Transverse colon (tissue), 4 donors: ENCODE measurements at regions not wholly inside any gene's neighbourhood (a gene's known extent, or its start where the extent isn't known, plus 50 kb on each side); places are given as distances from the start of the nearest gene placed in this dataset.

Source experiments
- DNase-seq: peaks from one replicate; pipeline ENCODE4 v3.0.0-alpha.2; 2019
- H3K27ac ChIP-seq, 4 donors: fragments of 200-600 bp; sonication (generic); 2 replicates each; pipeline ENCODE4 v1.5.1; 2016 to 2018; ENCODE audit warnings: inconsistent platforms in 4 of 4
- H3K27me3 ChIP-seq: fragments of 200-600 bp; sonication (generic); 2 replicates; pipeline ENCODE4 v1.5.1; 2017; ENCODE audit warnings: inconsistent platforms
- H3K36me3 ChIP-seq, 4 donors: fragments of 200-600 bp; sonication (generic); 2 replicates each; pipeline ENCODE4 v1.5.1; 2017 to 2019; ENCODE audit warnings: inconsistent platforms in 4 of 4
- H3K4me1 ChIP-seq, 4 donors: fragments of 200-600 bp; sonication (generic); 2 replicates each; pipeline ENCODE4 v1.5.1; 2017 to 2020; ENCODE audit warnings: inconsistent platforms in 4 of 4
- H3K4me3 ChIP-seq, 4 donors: fragments of 200-600 bp; sonication (generic); 1 replicate in 1 of 4; 2 replicates in 3 of 4; pipeline versions ENCODE4 v1.5.1 to v1.6.1; 2017 to 2019; ENCODE audit warnings: inconsistent platforms in 4 of 4
- H3K9me3 ChIP-seq, 2 donors: fragments of 200-600 bp; sonication (generic); 2 replicates each; pipeline ENCODE4 v1.5.1; 2017 to 2019; ENCODE audit warnings: inconsistent platforms in 2 of 2
- CTCF ChIP-seq, 5 experiments: fragments of 200-600 bp in 3 of 5; fragments of 450-650 bp in 2 of 5; sonication (generic) in 3 of 5; IDR thresholded peaks; 1 replicate in 2 of 5; 2 replicates in 3 of 5; pipeline ENCODE4 v1.5.1; 2016 to 2017; ENCODE audit warnings: antibody characterized with exemption in 5 of 5, inconsistent platforms in 3 of 5, mild to moderate bottlenecking in 2 of 5, moderate library complexity in 1 of 5
- EP300 ChIP-seq: sonication (generic); formaldehyde crosslinking; IDR thresholded peaks from one replicate; pipeline ENCODE4 v1.6.1; 2017; ENCODE audit warnings: antibody characterized with exemption, low read depth
- POLR2A ChIP-seq: fragments of 450-650 bp; IDR thresholded peaks from one replicate; pipeline ENCODE4 v1.6.1; 2016; ENCODE audit warnings: antibody characterized with exemption, mild to moderate bottlenecking, moderate library complexity
- POLR2AphosphoS5 ChIP-seq, 3 donors: sonication (generic); formaldehyde crosslinking; IDR thresholded peaks; one replicate each; pipeline ENCODE4 v1.6.1; 2016; ENCODE audit warnings: antibody characterized with exemption in 3 of 3
- WGBS, 2 donors: methylation state at CpG; one replicate each; pipeline ENCODE4 v1.1.5; 2018; ENCODE audit warnings: low coverage in 1 of 2; 5-methylcytosine and 5-hydroxymethylcytosine counted together
- in situ Hi-C, 4 donors: fragments of 200-750 bp; cut with MboI; loops; one replicate each; pipeline versions ENCODE4 v1.15.0 to v1.15.1; 2017; ENCODE audit warnings: low sequenced_read_pairs in 3 of 4, low pct_ligation_motif_present in 1 of 4, low pct_unique_long_range_greater_than_20kb in 1 of 4
- intact Hi-C: fragments of 100-400 bp; cut with DNase I; formaldehyde crosslinking; loops from one replicate; pipeline ENCODE4 v1.15.1; 2023; ENCODE audit warnings: low total_unique reads

DNA sequence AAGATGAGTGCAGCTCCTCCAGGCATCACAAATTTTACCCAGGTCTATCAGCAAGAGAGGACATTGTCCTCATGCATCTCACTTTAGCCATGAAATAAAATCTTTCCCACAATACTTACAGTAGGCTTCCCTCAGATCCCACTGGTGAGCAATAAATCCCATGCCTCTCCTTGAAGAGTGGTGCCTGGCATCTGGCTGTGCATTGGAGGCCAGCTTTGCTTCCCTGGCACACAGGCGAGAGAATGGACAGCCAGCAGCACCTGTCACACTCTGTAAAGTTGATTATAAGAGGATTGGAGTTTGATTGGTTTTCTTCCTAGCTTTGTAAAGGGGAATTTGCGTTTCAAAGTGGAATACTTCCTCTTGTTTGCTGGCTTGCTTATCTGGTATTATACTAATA lies 1153.9 kb downstream of the AACS start:
- intact Hi-C loops, result no loop called here
- Histone ChIP-seq H3K9me3 (no peaks in the 10 kb centered on the region), H3K4me3 (no peak overlapping the region), H3K27ac (no peak overlapping the region), H3K4me1 (no peaks in the 10 kb centered on the region), H3K27me3 (no peaks in the 10 kb centered on the region), H3K36me3 (no peaks in the 10 kb centered on the region)
- TF ChIP-seq CTCF (IDR thresholded peaks at IDR 0.05) (no peak), POLR2A (no peak), EP300 (no peak), POLR2AphosphoS5 (IDR thresholded peaks at IDR 0.05) (no peak)
- in situ Hi-C loops, result no loop called here
- WGBS, 2 donors, result 39 to 57% methylated on average over 2 of the region's 2 CpGs
- no peak for DNase-seq

GRCh38 chr12:126219654-126220279 lies 1154.5 kb downstream of the AACS start:
- no peak for DNase-seq
- intact Hi-C loops (no loop called here), in situ Hi-C loops (no loop called here)
- no peak overlapping the region for H3K4me3 ChIP-seq
- no peaks in the 10 kb centered on the region for H3K4me1 ChIP-seq
- TF ChIP-seq POLR2AphosphoS5 (IDR thresholded peaks at IDR 0.05) (no peak), POLR2A (no peak), EP300 (no peak), CTCF (IDR thresholded peaks at IDR 0.05) (no peak)
- H3K27me3 ChIP-seq, result no peaks in the 10 kb centered on the region
- 48 to 76% methylated on average over 1 to 6 of the region's 6 CpGs for WGBS, 2 donors
- no peaks in the 10 kb centered on the region for H3K36me3 ChIP-seq
- no peak overlapping the region for H3K27ac ChIP-seq
- no peaks in the 10 kb centered on the region for H3K9me3 ChIP-seq

DNA sequence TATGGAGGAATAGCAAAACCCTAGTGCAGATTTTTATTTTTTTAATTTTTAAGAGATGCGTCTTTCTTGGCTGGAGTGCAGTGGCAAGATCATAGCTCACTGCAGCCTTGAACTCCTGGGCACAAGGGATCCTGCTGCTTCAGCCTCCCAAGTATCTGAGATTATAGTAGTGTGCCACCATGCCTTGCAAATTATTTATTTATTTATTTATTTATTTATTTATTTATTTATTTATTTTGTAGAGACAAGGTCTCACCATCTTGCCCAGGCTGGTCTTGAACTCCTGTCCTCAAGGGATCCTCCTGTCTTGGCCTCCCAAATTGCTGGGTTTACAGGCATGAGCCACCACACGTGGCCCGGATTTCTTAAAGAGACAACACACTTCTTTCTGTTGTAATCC lies 1158.8 kb downstream of the AACS start:
- no peak overlapping the region for H3K27ac ChIP-seq
- peaks cover 0 to 3% of the 10 kb centered on the region in 2 donors for H3K9me3 ChIP-seq
- intact Hi-C loops (no loop called here), in situ Hi-C loops (no loop called here)
- TF ChIP-seq POLR2A, result no peak
- no peak for TF ChIP-seq EP300
- no peaks in the 10 kb centered on the region for H3K36me3 ChIP-seq
- 83 to 86% methylated on average over 1 to 3 of the region's 3 CpGs for WGBS, 2 donors
- H3K27me3 ChIP-seq, result no peaks in the 10 kb centered on the region
- H3K4me3 ChIP-seq, result no peak overlapping the region
- no peaks in the 10 kb centered on the region for H3K4me1 ChIP-seq
- DNase-seq, result no peak

- TF ChIP-seq CTCF (IDR thresholded peaks at IDR 0.05), result no peak
- TF ChIP-seq EP300, result no peak
- TF ChIP-seq POLR2A, result no peak
- in situ Hi-C loops (no loop called here), intact Hi-C loops (no loop called here)
- no peak for DNase-seq
- WGBS, 2 donors, result 62% methylated on average over 2 of the region's 2 CpGs; no CpG with 5 or more reads in 1 of the 2 donors
- Histone ChIP-seq H3K36me3 (no peaks in the 10 kb centered on the region), H3K4me1 (no peaks in the 10 kb centered on the region), H3K27ac (no peak overlapping the region), H3K9me3 (peaks cover 0 to 3% of the 10 kb centered on the region in 2 donors), H3K27me3 (no peaks in the 10 kb centered on the region), H3K4me3 (no peak overlapping the region)
Measured at GRCh38 chr12:126228936-126229335, 1163.7 kb downstream of the AACS start.

GRCh38 chr12:126232711-126233110 lies 1167.5 kb downstream of the AACS start:
- no peaks in the 10 kb centered on the region for H3K4me1 ChIP-seq
- intact Hi-C loops, result no loop called here
- 64 to 65% methylated on average over 3 of the region's 3 CpGs for WGBS, 2 donors
- TF ChIP-seq POLR2AphosphoS5 (IDR thresholded peaks at IDR 0.05) (no peak), EP300 (no peak), CTCF (IDR thresholded peaks at IDR 0.05) (no peak), POLR2A (no peak)
- H3K27ac ChIP-seq, result no peak overlapping the region
- in situ Hi-C loops, result no loop called here
- no peaks in the 10 kb centered on the region for H3K36me3 ChIP-seq
- no peak for DNase-seq
- no peak overlapping the region for H3K4me3 ChIP-seq
- H3K27me3 ChIP-seq, result no peaks in the 10 kb centered on the region
- H3K9me3 ChIP-seq, result no peaks in the 10 kb centered on the region
